GM23338 (cell line): ENCODE measurements at regions not wholly inside any gene's neighbourhood (a gene's known extent, or its start where the extent isn't known, plus 50 kb on each side); places are given as distances from the start of the nearest gene placed in this dataset.
A peak's percentile ranks its signal among the peaks of the same experiment; 100 is the strongest.

ENCODE experiments used
- ATAC-seq: fragments of 200-7000 bp; cut with Tn5 transposase; 3 replicates; pipeline ENCODE4 v1.9.1; 2020
- DNase-seq: peaks from one replicate; pipeline ENCODE4 v3.0.0-alpha.2; 2015; ENCODE audit warnings: low spot score
- H2AFZ ChIP-seq: fragments of 200-600 bp; sonication (generic); 2 replicates; pipeline ENCODE4 v1.8.0; 2016; ENCODE audit warnings: antibody characterized with exemption, mild to moderate bottlenecking, moderate library complexity
- H3F3A ChIP-seq: fragments of 200-600 bp; sonication (generic); replicated peaks from 2 replicates; pipeline ENCODE4 v1.8.0; 2017; ENCODE audit warnings: antibody characterized with exemption, mixed run types, low read depth
- H3K27ac ChIP-seq: fragments of 200-600 bp; sonication (generic); 2 replicates; pipeline ENCODE4 v1.6.1; 2016; ENCODE audit warnings: low read depth
- H3K27me3 ChIP-seq: fragments of 200-600 bp; sonication (generic); 2 replicates; pipeline ENCODE4 v1.8.0; 2016; ENCODE audit warnings: mild to moderate bottlenecking, mixed run types, moderate library complexity; ENCODE audit not compliant: insufficient read depth
- H3K36me3 ChIP-seq: fragments of 200-600 bp; sonication (generic); 2 replicates; pipeline ENCODE4 v1.8.0; 2016; ENCODE audit warnings: mild to moderate bottlenecking; ENCODE audit not compliant: insufficient read depth
- H3K4me1 ChIP-seq: fragments of 200-600 bp; sonication (generic); 2 replicates; pipeline ENCODE4 v1.8.0; 2016; ENCODE audit warnings: mild to moderate bottlenecking, moderate library complexity; ENCODE audit not compliant: insufficient read depth
- H3K4me2 ChIP-seq: fragments of 200-600 bp; sonication (generic); 2 replicates; pipeline ENCODE4 v1.7.1; 2017; ENCODE audit warnings: mixed run types
- H3K4me3 ChIP-seq: fragments of 200-600 bp; sonication (generic); 2 replicates; pipeline ENCODE4 v1.6.1; 2016; ENCODE audit warnings: mixed run types
- H3K79me2 ChIP-seq: fragments of 200-600 bp; sonication (generic); replicated peaks from 2 replicates; pipeline ENCODE4 v1.8.0; 2017; ENCODE audit warnings: mild to moderate bottlenecking; ENCODE audit not compliant: insufficient read depth
- H3K9me2 ChIP-seq: fragments of 200-600 bp; sonication (generic); 2 replicates; pipeline ENCODE4 v1.8.0; 2017; ENCODE audit not compliant: insufficient read depth
- H4K20me1 ChIP-seq: fragments of 200-600 bp; sonication (generic); replicated peaks from 2 replicates; pipeline ENCODE4 v1.8.0; 2017; ENCODE audit warnings: mild to moderate bottlenecking; ENCODE audit not compliant: insufficient read depth
- H3K27ac Mint-ChIP-seq: 2 replicates; pipeline ENCODE4 v1.8.0; 2020; ENCODE audit warnings: inconsistent platforms, mild to moderate bottlenecking, moderate library complexity, mixed read lengths
- H3K27me3 Mint-ChIP-seq: 3 replicates; pipeline ENCODE4 v1.8.0; 2022; ENCODE audit warnings: low read depth, mild to moderate bottlenecking, moderate library complexity, mixed read lengths, inconsistent platforms; ENCODE audit not compliant: insufficient read depth, poor library complexity
- H3K36me3 Mint-ChIP-seq: 3 replicates; pipeline ENCODE4 v1.8.0; 2021; ENCODE audit warnings: low read depth, mild to moderate bottlenecking, inconsistent platforms, moderate library complexity, mixed read lengths
- H3K4me1 Mint-ChIP-seq: 3 replicates; pipeline ENCODE4 v1.8.0; 2020; ENCODE audit warnings: mild to moderate bottlenecking, inconsistent platforms, mixed read lengths
- H3K4me3 Mint-ChIP-seq: 3 replicates; pipeline ENCODE4 v1.8.0; 2021; ENCODE audit warnings: moderate library complexity, mild to moderate bottlenecking, inconsistent platforms, mixed read lengths
- H3K9me3 Mint-ChIP-seq: 3 replicates; pipeline ENCODE4 v1.8.0; 2020; ENCODE audit warnings: moderate library complexity, mild to moderate bottlenecking, inconsistent platforms, mixed read lengths
- CREB1 ChIP-seq: fragments of 250-450 bp; sonication (Bioruptor Pico); IDR thresholded peaks from 2 replicates; pipeline ENCODE4 v1.5.0; 2020; ENCODE audit warnings: low read depth, mild to moderate bottlenecking, moderate library complexity
- EZH2 ChIP-seq: fragments of 200-600 bp; sonication (generic); IDR thresholded peaks from one replicate; pipeline ENCODE4 v1.8.0; 2017; ENCODE audit warnings: antibody characterized with exemption, mild to moderate bottlenecking, low read depth; ENCODE audit not compliant: unreplicated experiment
- EZH2phosphoT487 ChIP-seq: fragments of 200-600 bp; sonication (generic); IDR thresholded peaks from one replicate; pipeline ENCODE4 v1.8.1; 2018; ENCODE audit warnings: antibody characterized with exemption; ENCODE audit not compliant: unreplicated experiment
- JUNB ChIP-seq: IDR thresholded peaks from one replicate; pipeline ENCODE4 v1.6.1; 2016; ENCODE audit warnings: antibody characterized with exemption; ENCODE audit not compliant: unreplicated experiment
- NANOG ChIP-seq: IDR thresholded peaks from 2 replicates; pipeline ENCODE4 v1.6.1; 2016; ENCODE audit warnings: antibody characterized with exemption, borderline replicate concordance
- STAT1 ChIP-seq: IDR thresholded peaks from one replicate; pipeline ENCODE4 v1.6.1; 2016; ENCODE audit warnings: antibody characterized with exemption; ENCODE audit not compliant: unreplicated experiment
- ZNF114 ChIP-seq: fragments of 250-450 bp; sonication (Bioruptor Pico); IDR thresholded peaks from 2 replicates; pipeline ENCODE4 v1.5.0; 2020; ENCODE audit warnings: mild to moderate bottlenecking, moderate library complexity
- TF ChIP-seq, protein P1 (sequence below): fragments of 250-450 bp; sonication (Bioruptor Pico); IDR thresholded peaks from 2 replicates; pipeline ENCODE4 v1.5.0; 2020; ENCODE audit warnings: mild to moderate bottlenecking, moderate library complexity
- TF ChIP-seq, protein P2 (sequence below): IDR thresholded peaks from one replicate; pipeline ENCODE4 v1.6.1; 2018; ENCODE audit warnings: antibody characterized with exemption; ENCODE audit not compliant: unreplicated experiment
- TF ChIP-seq, protein P3 (sequence below), 2 experiments: fragments of 200-600 bp in 1 of 2; sonication (generic) in 1 of 2; conservative IDR thresholded peaks; 2 replicates each; pipeline versions ENCODE4 v1.5.1 to v1.6.1; 2016 to 2017; ENCODE audit warnings: antibody characterized with exemption in 2 of 2, low read depth in 2 of 2, mild to moderate bottlenecking in 2 of 2, moderate library complexity in 1 of 2
- TF ChIP-seq, protein P4 (sequence below): IDR thresholded peaks from 2 replicates; pipeline ENCODE4 v1.6.1; 2016; ENCODE audit warnings: antibody characterized with exemption

DNA sequence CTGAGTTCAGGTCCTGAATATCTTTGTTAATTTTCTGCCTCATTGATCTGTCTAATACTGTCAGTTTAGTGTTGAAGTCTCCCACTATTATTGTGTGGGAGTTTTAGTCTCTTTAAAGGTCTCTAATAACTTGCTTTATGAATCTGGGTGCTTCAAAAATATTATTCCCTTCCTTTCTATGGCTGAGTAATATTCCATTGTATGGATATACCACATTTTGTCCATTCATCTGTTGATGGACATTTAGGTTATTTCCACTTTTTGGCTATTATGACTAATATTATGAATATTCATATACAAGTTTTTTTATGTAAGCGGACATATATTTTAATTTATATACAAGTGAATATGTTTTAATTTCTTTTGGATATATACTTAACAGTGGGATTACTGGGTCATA is 82.7 kb downstream of the SDR9C7 start (continued):
- TF ChIP-seq, protein P1, sequence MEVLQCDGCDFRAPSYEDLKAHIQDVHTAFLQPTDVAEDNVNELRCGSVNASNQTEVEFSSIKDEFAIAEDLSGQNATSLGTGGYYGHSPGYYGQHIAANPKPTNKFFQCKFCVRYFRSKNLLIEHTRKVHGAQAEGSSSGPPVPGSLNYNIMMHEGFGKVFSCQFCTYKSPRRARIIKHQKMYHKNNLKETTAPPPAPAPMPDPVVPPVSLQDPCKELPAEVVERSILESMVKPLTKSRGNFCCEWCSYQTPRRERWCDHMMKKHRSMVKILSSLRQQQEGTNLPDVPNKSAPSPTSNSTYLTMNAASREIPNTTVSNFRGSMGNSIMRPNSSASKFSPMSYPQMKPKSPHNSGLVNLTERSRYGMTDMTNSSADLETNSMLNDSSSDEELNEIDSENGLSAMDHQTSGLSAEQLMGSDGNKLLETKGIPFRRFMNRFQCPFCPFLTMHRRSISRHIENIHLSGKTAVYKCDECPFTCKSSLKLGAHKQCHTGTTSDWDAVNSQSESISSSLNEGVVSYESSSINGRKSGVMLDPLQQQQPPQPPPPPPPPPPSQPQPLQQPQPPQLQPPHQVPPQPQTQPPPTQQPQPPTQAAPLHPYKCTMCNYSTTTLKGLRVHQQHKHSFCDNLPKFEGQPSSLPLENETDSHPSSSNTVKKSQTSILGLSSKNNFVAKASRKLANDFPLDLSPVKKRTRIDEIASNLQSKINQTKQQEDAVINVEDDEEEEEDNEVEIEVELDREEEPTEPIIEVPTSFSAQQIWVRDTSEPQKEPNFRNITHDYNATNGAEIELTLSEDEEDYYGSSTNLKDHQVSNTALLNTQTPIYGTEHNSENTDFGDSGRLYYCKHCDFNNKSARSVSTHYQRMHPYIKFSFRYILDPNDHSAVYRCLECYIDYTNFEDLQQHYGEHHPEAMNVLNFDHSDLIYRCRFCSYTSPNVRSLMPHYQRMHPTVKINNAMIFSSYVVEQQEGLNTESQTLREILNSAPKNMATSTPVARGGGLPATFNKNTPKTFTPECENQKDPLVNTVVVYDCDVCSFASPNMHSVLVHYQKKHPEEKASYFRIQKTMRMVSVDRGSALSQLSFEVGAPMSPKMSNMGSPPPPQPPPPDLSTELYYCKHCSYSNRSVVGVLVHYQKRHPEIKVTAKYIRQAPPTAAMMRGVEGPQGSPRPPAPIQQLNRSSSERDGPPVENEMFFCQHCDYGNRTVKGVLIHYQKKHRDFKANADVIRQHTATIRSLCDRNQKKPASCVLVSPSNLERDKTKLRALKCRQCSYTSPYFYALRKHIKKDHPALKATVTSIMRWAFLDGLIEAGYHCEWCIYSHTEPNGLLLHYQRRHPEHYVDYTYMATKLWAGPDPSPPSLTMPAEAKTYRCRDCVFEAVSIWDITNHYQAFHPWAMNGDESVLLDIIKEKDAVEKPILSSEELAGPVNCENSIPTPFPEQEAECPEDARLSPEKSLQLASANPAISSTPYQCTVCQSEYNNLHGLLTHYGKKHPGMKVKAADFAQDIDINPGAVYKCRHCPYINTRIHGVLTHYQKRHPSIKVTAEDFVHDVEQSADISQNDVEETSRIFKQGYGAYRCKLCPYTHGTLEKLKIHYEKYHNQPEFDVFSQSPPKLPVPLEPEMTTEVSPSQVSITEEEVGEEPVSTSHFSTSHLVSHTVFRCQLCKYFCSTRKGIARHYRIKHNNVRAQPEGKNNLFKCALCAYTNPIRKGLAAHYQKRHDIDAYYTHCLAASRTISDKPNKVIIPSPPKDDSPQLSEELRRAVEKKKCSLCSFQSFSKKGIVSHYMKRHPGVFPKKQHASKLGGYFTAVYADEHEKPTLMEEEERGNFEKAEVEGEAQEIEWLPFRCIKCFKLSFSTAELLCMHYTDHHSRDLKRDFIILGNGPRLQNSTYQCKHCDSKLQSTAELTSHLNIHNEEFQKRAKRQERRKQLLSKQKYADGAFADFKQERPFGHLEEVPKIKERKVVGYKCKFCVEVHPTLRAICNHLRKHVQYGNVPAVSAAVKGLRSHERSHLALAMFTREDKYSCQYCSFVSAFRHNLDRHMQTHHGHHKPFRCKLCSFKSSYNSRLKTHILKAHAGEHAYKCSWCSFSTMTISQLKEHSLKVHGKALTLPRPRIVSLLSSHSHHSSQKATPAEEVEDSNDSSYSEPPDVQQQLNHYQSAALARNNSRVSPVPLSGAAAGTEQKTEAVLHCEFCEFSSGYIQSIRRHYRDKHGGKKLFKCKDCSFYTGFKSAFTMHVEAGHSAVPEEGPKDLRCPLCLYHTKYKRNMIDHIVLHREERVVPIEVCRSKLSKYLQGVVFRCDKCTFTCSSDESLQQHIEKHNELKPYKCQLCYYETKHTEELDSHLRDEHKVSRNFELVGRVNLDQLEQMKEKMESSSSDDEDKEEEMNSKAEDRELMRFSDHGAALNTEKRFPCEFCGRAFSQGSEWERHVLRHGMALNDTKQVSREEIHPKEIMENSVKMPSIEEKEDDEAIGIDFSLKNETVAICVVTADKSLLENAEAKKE (CRISPR knock-in tag) = no peak
- TF ChIP-seq JUNB = no peak

DNA sequence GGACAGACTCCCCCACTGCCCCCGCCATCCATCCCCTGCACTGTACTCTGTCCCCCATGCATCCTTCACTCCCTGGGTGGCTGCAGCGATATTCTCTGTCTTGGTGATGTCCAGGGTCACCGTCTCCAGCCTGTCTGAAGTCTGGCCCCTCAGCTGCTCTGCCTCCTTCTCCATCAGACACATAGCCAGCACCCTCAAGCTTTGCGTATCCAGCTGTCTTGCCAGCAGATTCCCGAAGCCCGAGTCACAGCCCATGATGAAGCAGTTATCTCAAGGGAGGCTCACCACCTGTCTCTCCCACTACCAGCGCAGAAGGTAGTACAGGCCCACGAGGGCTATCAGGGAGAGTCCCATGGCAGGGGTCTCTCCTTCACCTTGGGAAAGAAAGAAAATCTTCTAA is 77.8 kb downstream of the HSD17B6 start:
- no peak overlapping the region for H3K4me2 ChIP-seq
- no peaks in the 10 kb centered on the region for H3K4me1 ChIP-seq
- no peaks in the 10 kb centered on the region for H3K79me2 ChIP-seq
- peaks cover 9% of the 10 kb centered on the region; the same call in 2 of the 3 replicates for H3K9me3 Mint-ChIP-seq
- peaks cover 3% of the 10 kb centered on the region for H3K27me3 Mint-ChIP-seq
- no peaks in the 10 kb centered on the region for H3K27me3 ChIP-seq
- no peaks in the 10 kb centered on the region for H3K36me3 ChIP-seq
- H4K20me1 ChIP-seq = no peaks in the 10 kb centered on the region
- 0 out of 2 replicates have a peak overlapping the region, but pooled peaks have one; percentile 16 for H2AFZ ChIP-seq
- H3K36me3 Mint-ChIP-seq = no peaks in the 10 kb centered on the region
- H3K4me3 ChIP-seq = no peak overlapping the region
- ATAC-seq = no peak; the same call in 2 of the 3 replicates
- no peak overlapping the region for H3K27ac Mint-ChIP-seq
- no peak overlapping the region for H3K4me3 Mint-ChIP-seq
- DNase-seq = no peak
- H3F3A ChIP-seq = no peaks in the 10 kb centered on the region
- H3K27ac ChIP-seq = no peak overlapping the region
- no peaks in the 10 kb centered on the region for H3K9me2 ChIP-seq
- no peaks in the 10 kb centered on the region for H3K4me1 Mint-ChIP-seq
- TF ChIP-seq, protein P2, sequence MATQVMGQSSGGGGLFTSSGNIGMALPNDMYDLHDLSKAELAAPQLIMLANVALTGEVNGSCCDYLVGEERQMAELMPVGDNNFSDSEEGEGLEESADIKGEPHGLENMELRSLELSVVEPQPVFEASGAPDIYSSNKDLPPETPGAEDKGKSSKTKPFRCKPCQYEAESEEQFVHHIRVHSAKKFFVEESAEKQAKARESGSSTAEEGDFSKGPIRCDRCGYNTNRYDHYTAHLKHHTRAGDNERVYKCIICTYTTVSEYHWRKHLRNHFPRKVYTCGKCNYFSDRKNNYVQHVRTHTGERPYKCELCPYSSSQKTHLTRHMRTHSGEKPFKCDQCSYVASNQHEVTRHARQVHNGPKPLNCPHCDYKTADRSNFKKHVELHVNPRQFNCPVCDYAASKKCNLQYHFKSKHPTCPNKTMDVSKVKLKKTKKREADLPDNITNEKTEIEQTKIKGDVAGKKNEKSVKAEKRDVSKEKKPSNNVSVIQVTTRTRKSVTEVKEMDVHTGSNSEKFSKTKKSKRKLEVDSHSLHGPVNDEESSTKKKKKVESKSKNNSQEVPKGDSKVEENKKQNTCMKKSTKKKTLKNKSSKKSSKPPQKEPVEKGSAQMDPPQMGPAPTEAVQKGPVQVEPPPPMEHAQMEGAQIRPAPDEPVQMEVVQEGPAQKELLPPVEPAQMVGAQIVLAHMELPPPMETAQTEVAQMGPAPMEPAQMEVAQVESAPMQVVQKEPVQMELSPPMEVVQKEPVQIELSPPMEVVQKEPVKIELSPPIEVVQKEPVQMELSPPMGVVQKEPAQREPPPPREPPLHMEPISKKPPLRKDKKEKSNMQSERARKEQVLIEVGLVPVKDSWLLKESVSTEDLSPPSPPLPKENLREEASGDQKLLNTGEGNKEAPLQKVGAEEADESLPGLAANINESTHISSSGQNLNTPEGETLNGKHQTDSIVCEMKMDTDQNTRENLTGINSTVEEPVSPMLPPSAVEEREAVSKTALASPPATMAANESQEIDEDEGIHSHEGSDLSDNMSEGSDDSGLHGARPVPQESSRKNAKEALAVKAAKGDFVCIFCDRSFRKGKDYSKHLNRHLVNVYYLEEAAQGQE = no peak
- TF ChIP-seq NANOG = no peak
- TF ChIP-seq, protein P3, sequence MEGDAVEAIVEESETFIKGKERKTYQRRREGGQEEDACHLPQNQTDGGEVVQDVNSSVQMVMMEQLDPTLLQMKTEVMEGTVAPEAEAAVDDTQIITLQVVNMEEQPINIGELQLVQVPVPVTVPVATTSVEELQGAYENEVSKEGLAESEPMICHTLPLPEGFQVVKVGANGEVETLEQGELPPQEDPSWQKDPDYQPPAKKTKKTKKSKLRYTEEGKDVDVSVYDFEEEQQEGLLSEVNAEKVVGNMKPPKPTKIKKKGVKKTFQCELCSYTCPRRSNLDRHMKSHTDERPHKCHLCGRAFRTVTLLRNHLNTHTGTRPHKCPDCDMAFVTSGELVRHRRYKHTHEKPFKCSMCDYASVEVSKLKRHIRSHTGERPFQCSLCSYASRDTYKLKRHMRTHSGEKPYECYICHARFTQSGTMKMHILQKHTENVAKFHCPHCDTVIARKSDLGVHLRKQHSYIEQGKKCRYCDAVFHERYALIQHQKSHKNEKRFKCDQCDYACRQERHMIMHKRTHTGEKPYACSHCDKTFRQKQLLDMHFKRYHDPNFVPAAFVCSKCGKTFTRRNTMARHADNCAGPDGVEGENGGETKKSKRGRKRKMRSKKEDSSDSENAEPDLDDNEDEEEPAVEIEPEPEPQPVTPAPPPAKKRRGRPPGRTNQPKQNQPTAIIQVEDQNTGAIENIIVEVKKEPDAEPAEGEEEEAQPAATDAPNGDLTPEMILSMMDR (conservative IDR thresholded peaks at IDR 0.05; ENCODE audit: low read depth in 2 of 2) = no peak
- TF ChIP-seq, protein P4, sequence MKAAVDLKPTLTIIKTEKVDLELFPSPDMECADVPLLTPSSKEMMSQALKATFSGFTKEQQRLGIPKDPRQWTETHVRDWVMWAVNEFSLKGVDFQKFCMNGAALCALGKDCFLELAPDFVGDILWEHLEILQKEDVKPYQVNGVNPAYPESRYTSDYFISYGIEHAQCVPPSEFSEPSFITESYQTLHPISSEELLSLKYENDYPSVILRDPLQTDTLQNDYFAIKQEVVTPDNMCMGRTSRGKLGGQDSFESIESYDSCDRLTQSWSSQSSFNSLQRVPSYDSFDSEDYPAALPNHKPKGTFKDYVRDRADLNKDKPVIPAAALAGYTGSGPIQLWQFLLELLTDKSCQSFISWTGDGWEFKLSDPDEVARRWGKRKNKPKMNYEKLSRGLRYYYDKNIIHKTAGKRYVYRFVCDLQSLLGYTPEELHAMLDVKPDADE = no peak
- no peak for TF ChIP-seq STAT1
- TF ChIP-seq EZH2phosphoT487 = no peak
- no peak for TF ChIP-seq ZNF114 (CRISPR knock-in tag)
- no peak for TF ChIP-seq EZH2
- no peak for TF ChIP-seq CREB1 (CRISPR knock-in tag)
